SW480 (cell line): ENCODE measurements at regions not wholly inside any gene's neighbourhood (a gene's known extent, or its start where the extent isn't known, plus 50 kb on each side); places are given as distances from the start of the nearest gene placed in this dataset.

Experiments used
- DNase-seq: peaks from one replicate; pipeline ENCODE4 v3.0.0-alpha.2; 2016; ENCODE audit warnings: low spot score

DNA sequence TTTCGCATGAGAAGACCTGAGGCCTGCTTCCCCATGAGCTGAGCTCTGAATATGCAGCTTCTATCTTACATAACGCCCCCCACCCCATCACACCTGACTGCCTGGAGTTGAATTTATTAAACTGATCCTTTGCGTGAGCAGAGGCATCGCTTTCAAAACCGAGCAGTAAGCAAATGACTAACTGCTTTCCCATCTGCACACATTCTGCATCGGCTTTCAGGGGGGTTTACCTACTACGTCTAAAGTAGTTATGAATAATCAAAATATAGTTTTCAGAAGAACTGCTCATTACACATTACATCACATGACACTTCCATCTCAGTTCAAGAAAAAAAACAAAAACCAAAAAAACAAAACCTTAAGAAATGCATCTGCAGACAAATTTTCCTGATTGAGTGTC, 54.7 kb upstream of the EGR2 start:
- DNase-seq: no peak

GRCh38 chr10:62869958-62870357, 53.8 kb upstream of the EGR2 start:
- no peak for DNase-seq

- DNase-seq: no peak
Observed at GRCh38 chr10:62866941-62867340, 50.8 kb upstream of the EGR2 start.

DNA sequence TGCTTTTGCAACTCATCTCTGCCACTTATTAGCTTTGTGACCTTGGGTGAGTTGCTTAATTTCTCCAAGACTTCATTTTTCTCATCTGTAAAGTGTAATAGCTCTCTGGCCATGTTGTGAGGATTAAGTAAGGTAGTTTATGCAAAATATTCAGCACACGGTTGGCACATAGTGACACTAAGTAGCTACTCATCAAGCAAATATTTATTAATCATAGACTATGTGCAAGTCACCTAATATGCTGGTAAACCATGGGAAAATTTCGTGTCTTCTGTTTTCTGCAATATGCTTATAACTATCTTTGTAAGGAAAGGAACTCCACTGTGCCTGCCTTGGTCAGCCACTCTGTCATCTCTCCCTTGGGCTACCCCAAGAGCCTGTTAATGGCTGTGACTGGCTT, 50.3 kb upstream of the EGR2 start:
- DNase-seq: no peak
